ENCODE measurements at regions not wholly inside any gene's neighbourhood (a gene's known extent, or its start where the extent isn't known, plus 50 kb on each side); places are given as distances from the start of the nearest gene placed in this dataset.

DNA sequence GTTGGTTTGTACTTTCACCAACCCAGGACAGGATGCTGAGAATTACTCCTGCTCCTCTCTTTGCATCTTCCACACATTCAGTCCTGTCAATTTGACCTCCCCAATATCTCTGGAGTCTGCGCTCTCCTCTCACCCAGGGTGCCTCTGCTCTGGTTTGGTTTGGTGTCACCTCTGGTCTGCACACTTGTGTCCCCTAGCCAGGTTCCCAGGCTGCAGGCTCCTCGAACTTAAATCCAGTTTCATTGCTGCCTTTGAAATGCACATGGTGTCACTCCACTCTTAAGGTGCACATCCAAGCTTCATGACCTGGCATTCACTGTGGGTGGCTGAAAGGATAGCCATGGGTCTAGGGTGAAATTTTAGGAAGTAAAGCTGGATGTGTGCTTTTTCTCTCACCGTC, 271.6 kb downstream of the RPS24 start:
- H4K20me1 ChIP-seq (ENCODE audit: low read length): no peaks in the 10 kb centered on the region
- no peak overlapping the region for H3K27ac ChIP-seq (ENCODE audit: low read length)
- no peak overlapping the region for H3K4me3 ChIP-seq (ENCODE audit: low read length)
- peaks cover 52% of the 10 kb centered on the region for H3K27me3 ChIP-seq (ENCODE audit: low read length)
- no peaks in the 10 kb centered on the region for H3K36me3 ChIP-seq (ENCODE audit: low read depth, low read length)
- H3K4me2 ChIP-seq (ENCODE audit: low read length): no peak overlapping the region
- intact Hi-C loops (cut with micrococcal nuclease): no loop called here
- BruUV-seq (replicated peaks): no TSS peak
- no peaks in the 10 kb centered on the region for H3K9me3 ChIP-seq (ENCODE audit: low read length)
- no peak for TF ChIP-seq CTCF (conservative IDR thresholded peaks at IDR 0.05; ENCODE audit: low read depth, low read length)
- TF ChIP-seq EZH2 (IDR thresholded peaks at IDR 0.05; ENCODE audit: low read length, unreplicated experiment): no peak
- TF ChIP-seq EZH2phosphoT487 (IDR thresholded peaks at IDR 0.05; ENCODE audit: borderline replicate concordance, low read length): no peak
- no peaks in the 10 kb centered on the region for H3F3A ChIP-seq (ENCODE audit: low read length, unreplicated experiment)
- H2AFZ ChIP-seq (ENCODE audit: low read length): no peak overlapping the region
- ChIA-PET POLR2A (ENCODE audit: unreplicated experiment) (no interaction called here), CTCF (no interaction called here)
- peaks cover 14% of the 10 kb centered on the region for H3K4me1 ChIP-seq (ENCODE audit: insufficient read depth, low read length)
- no peak for ATAC-seq
- H3K79me2 ChIP-seq (ENCODE audit: low read length): no peaks in the 10 kb centered on the region
- no peak for DNase-seq
- no peaks in the 10 kb centered on the region for H3K9me2 ChIP-seq (replicated peaks; ENCODE audit: low read length)
- H3K9ac ChIP-seq (ENCODE audit: low read length): no peak overlapping the region

GRCh38 chr10:78306358-78306757, 272.7 kb downstream of the RPS24 start:
- peaks cover 14% of the 10 kb centered on the region for H3K4me1 ChIP-seq (ENCODE audit: insufficient read depth, low read length)
- no peak overlapping the region for H3K4me2 ChIP-seq (ENCODE audit: low read length)
- no peak overlapping the region for H3K9ac ChIP-seq (ENCODE audit: low read length)
- H3K27me3 ChIP-seq (ENCODE audit: low read length): peaks cover 56% of the 10 kb centered on the region
- TF ChIP-seq CTCF (conservative IDR thresholded peaks at IDR 0.05; ENCODE audit: low read depth, low read length): no peak
- no peak for TF ChIP-seq EZH2phosphoT487 (IDR thresholded peaks at IDR 0.05; ENCODE audit: borderline replicate concordance, low read length)
- no peak for TF ChIP-seq EZH2 (IDR thresholded peaks at IDR 0.05; ENCODE audit: low read length, unreplicated experiment)
- BruUV-seq (replicated peaks): no TSS peak
- H3F3A ChIP-seq (ENCODE audit: low read length, unreplicated experiment): no peaks in the 10 kb centered on the region
- no peaks in the 10 kb centered on the region for H3K36me3 ChIP-seq (ENCODE audit: low read depth, low read length)
- no peaks in the 10 kb centered on the region for H4K20me1 ChIP-seq (ENCODE audit: low read length)
- no peaks in the 10 kb centered on the region for H3K9me2 ChIP-seq (replicated peaks; ENCODE audit: low read length)
- ATAC-seq (no peak), DNase-seq (no peak)
- H3K27ac ChIP-seq (ENCODE audit: low read length): no peak overlapping the region
- ChIA-PET CTCF (no interaction called here), POLR2A (ENCODE audit: unreplicated experiment) (interaction anchor here (0.6 kb wide), 1 partner anchor 821 kb away, joined by 6 read pairs; no protein-coding TSS in a partner anchor)
- intact Hi-C loops (cut with micrococcal nuclease): no loop called here
- H2AFZ ChIP-seq (ENCODE audit: low read length): no peak overlapping the region
- no peak overlapping the region for H3K4me3 ChIP-seq (ENCODE audit: low read length)
- no peaks in the 10 kb centered on the region for H3K79me2 ChIP-seq (ENCODE audit: low read length)
- no peaks in the 10 kb centered on the region for H3K9me3 ChIP-seq (ENCODE audit: low read length)

- no peaks in the 10 kb centered on the region for H3K9me2 ChIP-seq (replicated peaks; ENCODE audit: low read length)
- no peaks in the 10 kb centered on the region for H3K9me3 ChIP-seq (ENCODE audit: low read length)
- no peak for ATAC-seq
- peaks cover 7% of the 10 kb centered on the region for H3K4me1 ChIP-seq (ENCODE audit: insufficient read depth, low read length)
- no peak overlapping the region for H3K4me2 ChIP-seq (ENCODE audit: low read length)
- POLR2A ChIA-PET (ENCODE audit: unreplicated experiment): no interaction called here
- TF ChIP-seq EZH2 (IDR thresholded peaks at IDR 0.05; ENCODE audit: low read length, unreplicated experiment) (no peak), CTCF (conservative IDR thresholded peaks at IDR 0.05; ENCODE audit: low read depth, low read length) (no peak), EZH2phosphoT487 (IDR thresholded peaks at IDR 0.05; ENCODE audit: borderline replicate concordance, low read length) (no peak; the same call in 1 of the 2 replicates)
- H3K9ac ChIP-seq (ENCODE audit: low read length): no peak overlapping the region
- no TSS peak for BruUV-seq (replicated peaks)
- intact Hi-C loops (cut with micrococcal nuclease): no loop called here
- CTCF ChIA-PET: no interaction called here
- H3K4me3 ChIP-seq (ENCODE audit: low read length): no peak overlapping the region
- H4K20me1 ChIP-seq (ENCODE audit: low read length): no peaks in the 10 kb centered on the region
- H3F3A ChIP-seq (ENCODE audit: low read length, unreplicated experiment): no peaks in the 10 kb centered on the region
- no peak overlapping the region for H3K27ac ChIP-seq (ENCODE audit: low read length)
- no peaks in the 10 kb centered on the region for H3K36me3 ChIP-seq (ENCODE audit: low read depth, low read length)
- no peaks in the 10 kb centered on the region for H3K79me2 ChIP-seq (ENCODE audit: low read length)
- H3K27me3 ChIP-seq (ENCODE audit: low read length): peaks cover 63% of the 10 kb centered on the region
- no peak overlapping the region for H2AFZ ChIP-seq (ENCODE audit: low read length)
- peak; percentile 39 for DNase-seq
These were observed 273.9 kb downstream of the RPS24 start for GRCh38 chr10:78307576-78307975.

All from PC-3 (cell line).